Thymus (tissue), 11 donors: ENCODE measurements at regions not wholly inside any gene's neighbourhood (a gene's known extent, or its start where the extent isn't known, plus 50 kb on each side); places are given as distances from the start of the nearest gene placed in this dataset.
"Not testable (repeated sequence)": the region's sequence is repeated elsewhere in the genome, so short reads cannot be mapped to it uniquely, and the experiment has no call there.

Experiments used
- DNase-seq, 9 donors: peaks; one replicate each; pipeline ENCODE4 v3.0.0-alpha.2; 2013; ENCODE audit warnings: low spot score in 9 of 9, low read depth in 6 of 9, missing footprints in 1 of 9
- H3K27ac ChIP-seq, 2 donors: one replicate each; pipeline ENCODE4 v1.5.1; 2013; ENCODE audit warnings: control low read depth in 1 of 2, low read depth in 1 of 2, low read length in 1 of 2, mild to moderate bottlenecking in 1 of 2, moderate library complexity in 1 of 2
- H3K27me3 ChIP-seq, 2 donors: one replicate each; pipeline ENCODE4 v1.5.1; 2013; ENCODE audit warnings: low read length in 1 of 2; ENCODE audit not compliant: control insufficient read depth in 2 of 2, insufficient read depth in 1 of 2
- H3K36me3 ChIP-seq, 2 donors: one replicate each; pipeline ENCODE4 v1.5.1; 2013; ENCODE audit warnings: low read length in 1 of 2, mild to moderate bottlenecking in 1 of 2, moderate library complexity in 1 of 2; ENCODE audit not compliant: control insufficient read depth in 2 of 2, insufficient read depth in 2 of 2
- H3K4me1 ChIP-seq, 2 donors: one replicate each; pipeline ENCODE4 v1.5.1; 2013; ENCODE audit warnings: low read length in 2 of 2; ENCODE audit not compliant: control insufficient read depth in 2 of 2, insufficient read depth in 2 of 2
- H3K4me3 ChIP-seq, 2 donors: one replicate each; pipeline ENCODE4 v1.5.1; 2013; ENCODE audit warnings: low read length in 2 of 2, control low read depth in 1 of 2, mild to moderate bottlenecking in 1 of 2
- H3K9me3 ChIP-seq, 2 donors: one replicate each; pipeline ENCODE4 v1.5.1; 2013; ENCODE audit warnings: low read length in 1 of 2, mild to moderate bottlenecking in 1 of 2; ENCODE audit not compliant: control insufficient read depth in 2 of 2, insufficient read depth in 1 of 2
- WGBS: extraction: QIAGEN DNeasy Blood & Tissue Kit; methylation state at CpG from one replicate; pipeline ENCODE4 v1.1.7; 2013; 5-methylcytosine and 5-hydroxymethylcytosine counted together
- donor health status: healthy.

DNA sequence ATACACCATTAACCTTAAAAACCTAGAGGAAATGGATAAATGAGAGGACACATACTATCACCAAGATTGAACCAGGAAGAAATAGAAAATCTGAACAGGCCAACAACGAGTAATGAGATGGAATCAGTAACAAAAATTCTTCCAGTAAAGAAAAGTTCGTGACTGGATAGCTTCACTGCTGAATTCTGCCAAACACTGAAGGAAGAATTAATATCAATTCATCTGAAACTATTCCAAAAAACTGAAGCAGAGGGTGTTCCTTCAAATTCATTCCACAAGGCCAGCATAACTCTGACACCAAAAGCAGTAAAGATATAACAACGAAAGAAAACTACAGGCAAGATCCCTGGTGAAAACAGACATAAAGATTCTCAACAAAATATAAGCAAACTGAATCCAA is 195.8 kb upstream of the GPR149 start:
- H3K9me3 ChIP-seq, result no peaks in the 10 kb centered on the region
- H3K27ac ChIP-seq, result no peak overlapping the region
- no peaks in the 10 kb centered on the region for H3K4me1 ChIP-seq
- H3K4me3 ChIP-seq, result no peak overlapping the region
- H3K36me3 ChIP-seq, result no peaks in the 10 kb centered on the region
- 91% methylated on average over 3 of the region's 3 CpGs for WGBS
- DNase-seq, result no peak
- H3K27me3 ChIP-seq, result no peaks in the 10 kb centered on the region

DNA sequence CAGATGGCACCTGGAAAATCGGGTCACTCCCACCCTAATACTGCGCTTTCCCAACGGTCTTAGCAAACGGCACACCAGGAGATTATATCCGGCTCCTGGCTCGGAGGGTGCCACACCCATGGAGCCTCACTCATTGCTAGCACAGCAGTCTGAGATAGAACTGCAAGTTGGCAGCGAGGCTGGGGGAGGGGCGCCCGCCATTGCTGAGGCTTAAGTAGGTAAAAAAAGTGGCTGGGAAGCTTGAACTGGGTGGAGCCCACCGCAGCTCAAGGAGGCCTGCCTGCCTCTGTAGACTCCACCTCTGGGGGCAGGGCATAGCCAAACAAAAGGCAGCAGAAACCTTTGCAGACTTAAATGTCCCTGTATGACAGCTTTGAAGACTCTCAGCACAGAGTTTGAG is 189.6 kb upstream of the GPR149 start:
- not testable (repeated sequence) for H3K4me3 ChIP-seq, H3K4me1 ChIP-seq, H3K27me3 ChIP-seq, H3K27ac ChIP-seq, DNase-seq, H3K36me3 ChIP-seq
- WGBS, result 98% methylated on average over 10 of the region's 10 CpGs
- peaks cover 0 to 13% of the 10 kb centered on the region in 2 donors for H3K9me3 ChIP-seq

DNA sequence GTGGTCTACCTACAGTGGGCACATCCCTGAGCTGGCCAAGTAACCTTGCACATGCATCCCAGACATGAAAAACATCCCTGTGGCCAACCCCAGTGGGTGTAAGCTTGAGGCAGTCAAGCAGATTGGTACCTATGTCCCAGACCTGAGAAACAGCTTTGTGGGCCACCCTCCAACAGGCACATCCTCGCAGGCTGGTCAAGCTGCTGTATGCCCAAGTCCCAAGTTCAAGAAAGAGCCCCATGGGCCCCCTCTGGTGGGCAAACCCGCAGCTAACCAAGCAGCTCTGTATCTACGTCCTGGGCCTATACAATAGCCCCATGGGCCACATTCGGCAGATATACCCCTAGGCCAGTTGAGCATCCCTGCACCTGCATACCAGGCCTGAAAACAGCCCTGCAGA is 186.3 kb upstream of the GPR149 start:
- H3K4me3 ChIP-seq, result no peak overlapping the region
- WGBS, result 96% methylated on average over 4 of the region's 4 CpGs
- H3K27me3 ChIP-seq, result no peaks in the 10 kb centered on the region
- no peak for DNase-seq
- H3K36me3 ChIP-seq, result no peaks in the 10 kb centered on the region
- peaks cover 0 to 13% of the 10 kb centered on the region in 2 donors for H3K9me3 ChIP-seq
- no peak overlapping the region for H3K27ac ChIP-seq
- H3K4me1 ChIP-seq, result no peaks in the 10 kb centered on the region

DNA sequence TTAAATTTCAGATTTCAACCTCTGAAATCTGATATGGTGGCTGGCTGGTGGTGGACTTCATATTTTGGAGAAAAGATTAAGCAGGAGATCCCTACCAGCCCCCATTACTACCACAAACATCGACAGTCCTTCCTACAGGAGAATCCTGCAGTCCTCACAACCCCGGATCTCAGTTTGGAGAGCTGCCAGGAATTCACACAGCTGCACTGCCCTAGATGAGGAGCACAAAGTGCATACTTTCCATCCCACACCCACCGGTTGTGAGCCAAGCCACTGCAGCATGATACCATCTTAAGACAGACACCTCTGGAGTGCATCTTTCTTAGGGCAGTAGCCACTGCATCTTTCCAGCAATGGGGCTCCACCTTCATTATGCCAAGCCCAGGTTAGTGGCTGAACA is 185.5 kb upstream of the GPR149 start:
- 96% methylated on average over 3 of the region's 3 CpGs for WGBS
- H3K4me3 ChIP-seq, result no peak overlapping the region
- H3K27me3 ChIP-seq, result no peaks in the 10 kb centered on the region
- H3K4me1 ChIP-seq, result no peaks in the 10 kb centered on the region
- H3K9me3 ChIP-seq, result peaks cover 0 to 13% of the 10 kb centered on the region in 2 donors
- H3K36me3 ChIP-seq, result no peaks in the 10 kb centered on the region
- no peak for DNase-seq
- no peak overlapping the region for H3K27ac ChIP-seq

DNA sequence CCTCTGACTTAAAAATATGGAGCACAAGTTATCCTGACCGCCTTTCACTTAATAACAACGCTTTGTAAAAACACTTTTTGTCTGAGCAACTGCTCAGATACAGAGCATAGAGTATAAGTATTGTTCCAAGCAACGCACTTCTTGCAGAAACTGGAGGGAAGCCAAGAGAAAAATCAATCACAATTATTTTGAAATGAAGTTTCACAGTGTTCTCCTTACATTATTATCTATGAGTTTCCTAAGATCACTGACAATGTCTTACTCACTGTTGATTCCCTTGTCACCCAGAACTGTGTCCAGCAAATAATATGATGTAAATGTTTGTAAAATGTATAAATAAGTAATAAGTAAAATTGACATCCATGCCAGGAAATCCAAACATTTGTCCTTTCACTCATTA is 184.6 kb upstream of the GPR149 start:
- no peak for DNase-seq
- Histone ChIP-seq H3K36me3 (no peaks in the 10 kb centered on the region), H3K4me1 (no peaks in the 10 kb centered on the region), H3K27ac (no peak overlapping the region), H3K9me3 (peaks cover 0 to 11% of the 10 kb centered on the region in 2 donors), H3K4me3 (no peak overlapping the region), H3K27me3 (no peaks in the 10 kb centered on the region)
- WGBS, result 94% methylated on average over 3 of the region's 3 CpGs

DNA sequence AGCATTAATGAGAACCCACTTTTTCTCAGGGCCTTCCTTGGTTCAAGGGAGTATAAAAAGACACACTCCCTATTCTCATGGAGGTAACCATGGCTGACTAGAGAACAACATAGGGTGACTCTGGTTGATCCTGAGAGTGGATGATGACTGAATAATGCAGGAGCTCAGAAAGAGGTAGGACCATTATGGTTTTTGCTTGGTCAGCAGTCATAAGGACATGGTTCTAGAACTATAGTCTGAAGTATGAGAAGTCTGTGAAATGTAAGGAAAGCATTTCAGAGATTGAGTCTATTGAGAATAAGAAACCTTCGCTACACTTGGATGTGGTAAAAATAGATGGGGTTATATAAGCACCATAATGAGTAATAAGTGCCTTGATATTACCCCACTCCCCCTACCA is 184.1 kb upstream of the GPR149 start:
- H3K4me3 ChIP-seq, result no peak overlapping the region
- WGBS, result 98% methylated on average over 1 of the region's 1 CpG
- no peak overlapping the region for H3K27ac ChIP-seq
- H3K36me3 ChIP-seq, result no peaks in the 10 kb centered on the region
- H3K4me1 ChIP-seq, result no peaks in the 10 kb centered on the region
- no peak for DNase-seq
- peaks cover 0 to 9% of the 10 kb centered on the region in 2 donors for H3K9me3 ChIP-seq
- H3K27me3 ChIP-seq, result no peaks in the 10 kb centered on the region

DNA sequence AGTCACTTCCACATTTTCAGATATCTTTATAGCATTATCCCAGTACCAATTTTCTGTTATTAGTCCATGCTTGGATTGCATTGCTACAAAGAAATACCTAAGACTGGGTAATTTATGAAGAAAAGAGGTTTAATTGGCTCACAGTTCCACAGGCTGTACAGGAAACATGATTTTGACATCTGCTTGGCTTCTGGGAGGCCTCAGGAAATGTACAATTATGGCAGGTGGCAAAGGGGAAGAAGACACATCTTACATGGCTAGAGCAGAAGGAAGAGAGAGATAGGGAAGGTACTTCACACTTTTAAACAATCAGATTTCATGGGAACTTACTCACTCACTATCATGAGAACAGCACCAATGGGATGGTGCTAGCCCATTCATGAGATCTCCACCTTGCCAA is 172.3 kb upstream of the GPR149 start:
- Histone ChIP-seq H3K27ac (no peak overlapping the region), H3K4me3 (no peak overlapping the region), H3K9me3 (peaks cover 0 to 7% of the 10 kb centered on the region in 2 donors), H3K4me1 (no peaks in the 10 kb centered on the region), H3K36me3 (no peaks in the 10 kb centered on the region), H3K27me3 (no peaks in the 10 kb centered on the region)
- no peak for DNase-seq

DNA sequence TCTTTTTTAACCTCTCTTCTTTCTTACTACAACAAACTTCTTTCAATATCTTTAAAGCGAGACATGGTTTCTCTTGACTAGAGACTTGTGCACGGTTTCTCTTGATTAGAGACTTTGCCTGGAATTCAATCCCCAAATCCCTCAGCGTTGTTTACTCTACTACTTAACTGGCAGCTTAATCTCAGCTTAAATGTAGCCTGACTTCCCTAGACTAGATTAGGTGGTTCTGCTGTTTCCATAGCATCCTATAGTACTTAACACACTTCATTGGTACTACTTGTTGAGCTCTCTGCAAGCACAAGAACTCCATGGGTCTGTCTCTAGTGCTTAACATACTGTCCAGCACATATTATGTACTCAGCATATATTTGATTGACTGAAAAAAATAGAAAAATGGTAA is 168.2 kb upstream of the GPR149 start:
- DNase-seq, result no peak
- H3K9me3 ChIP-seq, result peaks cover 0 to 7% of the 10 kb centered on the region in 2 donors
- no peaks in the 10 kb centered on the region for H3K36me3 ChIP-seq
- no peak overlapping the region for H3K27ac ChIP-seq
- no peaks in the 10 kb centered on the region for H3K4me1 ChIP-seq
- no peaks in the 10 kb centered on the region for H3K27me3 ChIP-seq
- no peak overlapping the region for H3K4me3 ChIP-seq
- 94% methylated on average over 3 of the region's 3 CpGs for WGBS

DNA sequence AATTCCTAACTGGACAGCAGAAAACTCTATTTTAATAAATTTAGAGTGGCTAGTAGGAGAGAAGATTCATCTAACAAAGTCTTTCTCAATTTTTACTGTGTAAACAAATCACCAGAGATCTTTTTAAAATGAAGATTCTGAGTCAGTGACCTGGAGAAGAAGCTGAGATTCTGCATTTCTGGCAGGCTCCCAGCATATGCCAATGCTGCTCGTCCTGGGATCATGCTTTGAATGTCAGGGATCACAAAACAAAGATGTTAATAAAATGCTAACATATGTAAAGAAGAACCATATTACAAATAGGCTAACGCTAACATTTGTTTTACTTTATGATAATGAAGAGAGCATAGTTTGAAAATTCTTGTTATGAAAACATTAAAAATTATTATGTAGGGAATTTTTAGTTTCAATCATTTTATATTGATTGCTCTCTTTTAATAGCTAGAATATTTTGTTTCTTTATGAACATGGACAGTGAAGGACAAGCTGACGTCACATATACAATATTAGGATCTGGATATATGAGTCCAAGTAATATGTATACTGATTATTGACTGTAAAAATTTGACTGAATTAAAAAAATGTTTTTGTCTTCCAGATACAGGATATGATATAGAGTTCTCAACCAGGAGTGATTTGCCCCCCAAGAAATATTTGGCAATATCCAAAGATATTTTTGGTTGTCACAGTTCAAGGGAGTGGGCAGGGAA is 160.8 kb upstream of the GPR149 start:
- H3K27ac ChIP-seq, result no peak overlapping the region
- WGBS, result 91% methylated on average over 3 of the region's 3 CpGs
- H3K36me3 ChIP-seq, result no peaks in the 10 kb centered on the region
- no peaks in the 10 kb centered on the region for H3K4me1 ChIP-seq
- no peak overlapping the region for H3K4me3 ChIP-seq
- no peaks in the 10 kb centered on the region for H3K27me3 ChIP-seq
- no peaks in the 10 kb centered on the region for H3K9me3 ChIP-seq
- no peak for DNase-seq
